ENCODE measurements at regions not wholly inside any gene's neighbourhood (a gene's known extent, or its start where the extent isn't known, plus 50 kb on each side); places are given as distances from the start of the nearest gene placed in this dataset.

DNA sequence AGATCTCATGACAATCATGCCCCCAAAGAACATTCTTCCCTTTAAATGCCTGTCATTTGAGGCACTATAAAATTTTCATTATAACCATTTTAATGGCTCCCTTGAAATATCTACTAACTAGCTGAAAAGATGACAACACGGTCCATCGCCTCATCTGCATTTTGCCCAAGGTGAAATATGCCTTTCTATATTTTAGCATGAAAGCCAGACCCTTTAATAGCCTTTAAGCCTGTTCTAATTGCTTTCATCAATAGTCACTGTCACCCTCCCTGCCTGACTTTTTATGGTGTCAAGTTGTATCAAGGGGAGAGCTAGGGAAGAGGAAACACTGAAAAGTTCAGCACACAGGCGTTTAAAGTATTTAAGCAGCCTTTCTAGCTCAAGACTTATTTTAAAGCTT lies 144.1 kb upstream of the PRICKLE2 start:
- no peaks in the 10 kb centered on the region for H3K9me3 ChIP-seq (ENCODE audit: control insufficient read depth in 2 of 3, insufficient read depth in 1 of 3, low read length in 3 of 3)
- no peak for FAIRE-seq
- no peaks in the 10 kb centered on the region for H3K27me3 ChIP-seq (ENCODE audit: control insufficient read depth, insufficient read depth, low read length)

DNA sequence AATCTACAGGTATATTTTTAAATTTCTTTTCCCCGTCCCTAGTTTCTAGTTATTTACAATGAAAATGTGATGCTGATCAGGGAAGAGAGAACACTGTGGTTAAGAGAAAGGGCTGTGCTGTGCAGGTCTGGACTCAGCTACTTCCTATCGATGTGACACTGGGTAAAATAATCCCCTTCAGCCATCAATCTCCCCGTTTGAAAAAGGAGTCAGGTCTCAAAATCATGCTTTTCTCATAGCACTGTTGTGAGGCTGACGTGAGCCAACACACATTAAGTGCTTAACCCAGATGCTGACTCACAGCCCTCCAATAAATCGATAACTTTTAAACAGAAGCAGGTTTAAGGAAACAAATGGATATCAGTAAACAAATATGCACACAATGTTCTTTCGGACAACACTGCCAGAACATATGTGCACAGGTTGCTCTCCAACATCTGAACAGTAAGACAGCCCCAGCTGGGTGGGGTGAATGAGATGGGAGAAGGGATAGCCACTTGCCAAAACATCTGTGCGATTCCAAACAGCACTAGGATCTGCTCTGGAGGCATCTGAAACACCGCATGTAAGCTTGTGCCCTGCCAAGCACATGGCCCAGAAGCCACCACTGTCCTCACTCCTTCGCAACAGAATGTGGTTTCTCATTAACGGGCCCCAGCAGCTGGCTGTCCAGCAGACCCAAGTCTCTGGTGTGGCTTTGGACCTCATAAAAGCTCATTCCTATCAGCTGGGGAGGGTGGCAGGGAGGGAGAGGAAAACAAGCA lies 143.2 kb upstream of the PRICKLE2 start:
- intact Hi-C loops (cut with DNase I): no loop called here
- no peak overlapping the region for H3K4me3 ChIP-seq (ENCODE audit: low read length in 3 of 3)
- H3K36me3 ChIP-seq (ENCODE audit: control insufficient read depth in 2 of 3, insufficient read depth in 3 of 3, low read length in 3 of 3): no peaks in the 10 kb centered on the region
- DNase-seq: peak in 1 of 5 donors; percentile 38
- no peak overlapping the region for H3K9ac ChIP-seq (ENCODE audit: low read length in 3 of 3)
- H3K9me3 ChIP-seq (ENCODE audit: control insufficient read depth in 2 of 3, insufficient read depth in 1 of 3, low read length in 3 of 3): no peaks in the 10 kb centered on the region
- no peaks in the 10 kb centered on the region for H3K4me1 ChIP-seq (ENCODE audit: control insufficient read depth in 2 of 3, insufficient read depth in 2 of 3, low read depth in 1 of 3, low read length in 3 of 3)
- no peak for FAIRE-seq
- H3K27ac ChIP-seq (ENCODE audit: low read depth in 2 of 2, low read length in 2 of 2): no peak overlapping the region
- no peaks in the 10 kb centered on the region for H3K27me3 ChIP-seq (ENCODE audit: control insufficient read depth, insufficient read depth, low read length)
- TF ChIP-seq, protein P1, sequence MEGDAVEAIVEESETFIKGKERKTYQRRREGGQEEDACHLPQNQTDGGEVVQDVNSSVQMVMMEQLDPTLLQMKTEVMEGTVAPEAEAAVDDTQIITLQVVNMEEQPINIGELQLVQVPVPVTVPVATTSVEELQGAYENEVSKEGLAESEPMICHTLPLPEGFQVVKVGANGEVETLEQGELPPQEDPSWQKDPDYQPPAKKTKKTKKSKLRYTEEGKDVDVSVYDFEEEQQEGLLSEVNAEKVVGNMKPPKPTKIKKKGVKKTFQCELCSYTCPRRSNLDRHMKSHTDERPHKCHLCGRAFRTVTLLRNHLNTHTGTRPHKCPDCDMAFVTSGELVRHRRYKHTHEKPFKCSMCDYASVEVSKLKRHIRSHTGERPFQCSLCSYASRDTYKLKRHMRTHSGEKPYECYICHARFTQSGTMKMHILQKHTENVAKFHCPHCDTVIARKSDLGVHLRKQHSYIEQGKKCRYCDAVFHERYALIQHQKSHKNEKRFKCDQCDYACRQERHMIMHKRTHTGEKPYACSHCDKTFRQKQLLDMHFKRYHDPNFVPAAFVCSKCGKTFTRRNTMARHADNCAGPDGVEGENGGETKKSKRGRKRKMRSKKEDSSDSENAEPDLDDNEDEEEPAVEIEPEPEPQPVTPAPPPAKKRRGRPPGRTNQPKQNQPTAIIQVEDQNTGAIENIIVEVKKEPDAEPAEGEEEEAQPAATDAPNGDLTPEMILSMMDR (IDR thresholded peaks at IDR 0.05; ENCODE audit: borderline replicate concordance, extremely low read depth, insufficient read depth): no peak

More for the DNA sequence above, 144.1 kb upstream of the PRICKLE2 start:
- H3K4me3 ChIP-seq (ENCODE audit: low read length in 3 of 3): no peak overlapping the region
- no peak overlapping the region for H3K9ac ChIP-seq (ENCODE audit: low read length in 3 of 3)
- H3K36me3 ChIP-seq (ENCODE audit: control insufficient read depth in 2 of 3, insufficient read depth in 3 of 3, low read length in 3 of 3): no peaks in the 10 kb centered on the region
- H3K27ac ChIP-seq (ENCODE audit: low read depth in 2 of 2, low read length in 2 of 2): no peak overlapping the region
- TF ChIP-seq, protein P1 (IDR thresholded peaks at IDR 0.05; ENCODE audit: borderline replicate concordance, extremely low read depth, insufficient read depth): no peak
- intact Hi-C loops (cut with DNase I): no loop called here
- no peak for DNase-seq
- H3K4me1 ChIP-seq (ENCODE audit: control insufficient read depth in 2 of 3, insufficient read depth in 2 of 3, low read depth in 1 of 3, low read length in 3 of 3): no peaks in the 10 kb centered on the region

DNA sequence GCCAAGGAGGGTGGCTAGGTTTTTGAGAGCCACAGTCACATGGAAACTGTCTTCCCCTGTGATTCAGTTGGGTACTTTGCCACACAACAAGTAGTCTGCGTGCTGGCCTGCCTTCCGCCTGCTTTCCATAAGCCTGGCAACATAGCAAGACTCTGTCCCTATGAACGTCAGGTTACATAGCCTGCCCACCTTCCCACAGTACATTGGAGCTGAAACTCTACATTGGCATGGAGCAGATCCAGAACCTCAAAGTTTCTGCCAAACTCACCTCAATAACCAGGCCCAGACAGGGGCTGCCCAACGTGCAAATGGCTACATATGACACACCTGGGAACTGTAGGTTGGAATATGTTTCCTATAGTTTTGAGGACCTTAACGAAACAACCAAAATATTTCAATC lies 140.6 kb upstream of the PRICKLE2 start:
- Histone ChIP-seq H3K4me1 (ENCODE audit: control insufficient read depth in 2 of 3, insufficient read depth in 2 of 3, low read depth in 1 of 3, low read length in 3 of 3) (no peaks in the 10 kb centered on the region), H3K9me3 (ENCODE audit: control insufficient read depth in 2 of 3, insufficient read depth in 1 of 3, low read length in 3 of 3) (no peaks in the 10 kb centered on the region), H3K36me3 (ENCODE audit: control insufficient read depth in 2 of 3, insufficient read depth in 3 of 3, low read length in 3 of 3) (no peaks in the 10 kb centered on the region), H3K4me3 (ENCODE audit: low read length in 3 of 3) (no peak overlapping the region), H3K27me3 (ENCODE audit: control insufficient read depth, insufficient read depth, low read length) (no peaks in the 10 kb centered on the region), H3K27ac (ENCODE audit: low read depth in 2 of 2, low read length in 2 of 2) (no peak overlapping the region), H3K9ac (ENCODE audit: low read length in 3 of 3) (no peak overlapping the region)
- no peak for DNase-seq
- TF ChIP-seq, protein P1 (IDR thresholded peaks at IDR 0.05; ENCODE audit: borderline replicate concordance, extremely low read depth, insufficient read depth): no peak
- intact Hi-C loops (cut with DNase I): no loop called here
- FAIRE-seq: no peak

Data from kidney (tissue), 13 donors.